Testis (tissue), 2 donors: ENCODE measurements at regions not wholly inside any gene's neighbourhood (a gene's known extent, or its start where the extent isn't known, plus 50 kb on each side); places are given as distances from the start of the nearest gene placed in this dataset.

Source experiments
- DNase-seq: peaks from one replicate; pipeline ENCODE4 v3.0.0-alpha.2; 2019
- H3K27ac ChIP-seq, 2 donors: fragments of 200-600 bp; sonication (generic); one replicate each; pipeline ENCODE4 v1.5.1; 2019
- H3K27me3 ChIP-seq: fragments of 200-600 bp; sonication (generic); one replicate; pipeline ENCODE4 v1.5.1; 2019
- H3K36me3 ChIP-seq: fragments of 200-600 bp; sonication (generic); one replicate; pipeline ENCODE4 v1.5.1; 2017; ENCODE audit warnings: low read depth; ENCODE audit errors: missing control alignments
- H3K4me1 ChIP-seq: fragments of 200-600 bp; sonication (generic); one replicate; pipeline ENCODE4 v1.5.1; 2019
- H3K4me3 ChIP-seq, 2 donors: fragments of 200-600 bp; sonication (generic); one replicate each; pipeline ENCODE4 v1.5.1; 2017 to 2019
- H3K9me3 ChIP-seq: fragments of 200-600 bp; sonication (generic); one replicate; pipeline ENCODE4 v1.5.1; 2017
- CTCF ChIP-seq, 3 experiments: fragments of 450-650 bp in 2 of 3; fragments of 200-600 bp in 1 of 3; sonication (generic) in 1 of 3; IDR thresholded peaks; one replicate each; pipeline ENCODE4 v1.5.1; 2016 to 2019; ENCODE audit warnings: antibody characterized with exemption in 3 of 3, mild to moderate bottlenecking in 2 of 3, moderate library complexity in 1 of 3
- POLR2A ChIP-seq: fragments of 450-650 bp; IDR thresholded peaks from one replicate; pipeline ENCODE4 v1.6.1; 2017; ENCODE audit warnings: antibody characterized with exemption, mild to moderate bottlenecking, moderate library complexity
- WGBS, 2 donors: methylation state at CpG; one replicate each; pipeline ENCODE4 v1.1.5; 2018; 5-methylcytosine and 5-hydroxymethylcytosine counted together
- intact Hi-C: fragments of 100-400 bp; cut with DNase I; formaldehyde crosslinking; loops from one replicate; pipeline ENCODE4 v1.15.1; 2023; ENCODE audit warnings: low total_unique reads

GRCh38 chr3:103644450-103644849, 1209.6 kb downstream of the ZPLD1 start:
- no peaks in the 10 kb centered on the region for H3K36me3 ChIP-seq
- no peaks in the 10 kb centered on the region for H3K27me3 ChIP-seq
- intact Hi-C loops: no loop called here
- no peak for DNase-seq
- TF ChIP-seq POLR2A (no peak), CTCF (IDR thresholded peaks at IDR 0.05) (no peak)
- no peaks in the 10 kb centered on the region for H3K4me1 ChIP-seq
- WGBS, 2 donors: 46 to 77% methylated on average over 2 of the region's 2 CpGs
- no peak overlapping the region for H3K4me3 ChIP-seq
- no peaks in the 10 kb centered on the region for H3K9me3 ChIP-seq
- H3K27ac ChIP-seq: no peak overlapping the region

DNA sequence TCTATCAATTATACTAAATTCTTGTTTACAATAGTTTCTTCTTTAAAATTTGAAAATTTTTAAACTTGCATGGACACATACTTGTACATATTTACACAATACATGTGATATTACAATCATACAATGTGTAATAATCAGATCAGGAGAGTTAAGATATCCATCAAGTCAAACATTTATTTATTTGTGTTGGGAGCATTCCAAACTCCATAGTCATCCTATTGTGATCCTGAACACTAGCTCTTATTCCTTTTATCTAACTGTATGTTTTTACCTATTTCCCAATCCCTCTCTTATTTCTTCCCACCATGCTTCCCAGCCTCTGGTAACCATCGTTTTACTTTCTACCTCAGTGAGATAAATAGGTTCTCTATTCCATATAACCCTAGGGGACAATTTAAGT, 1219.2 kb downstream of the ZPLD1 start:
- Histone ChIP-seq H3K27me3 (no peaks in the 10 kb centered on the region), H3K4me3 (no peak overlapping the region), H3K27ac (no peak overlapping the region), H3K9me3 (no peaks in the 10 kb centered on the region), H3K4me1 (no peaks in the 10 kb centered on the region), H3K36me3 (no peaks in the 10 kb centered on the region)
- no peak for DNase-seq
- WGBS, 2 donors: 79 to 80% methylated on average over 1 of the region's 1 CpG
- intact Hi-C loops: no loop called here
- TF ChIP-seq POLR2A (no peak), CTCF (IDR thresholded peaks at IDR 0.05) (no peak)

DNA sequence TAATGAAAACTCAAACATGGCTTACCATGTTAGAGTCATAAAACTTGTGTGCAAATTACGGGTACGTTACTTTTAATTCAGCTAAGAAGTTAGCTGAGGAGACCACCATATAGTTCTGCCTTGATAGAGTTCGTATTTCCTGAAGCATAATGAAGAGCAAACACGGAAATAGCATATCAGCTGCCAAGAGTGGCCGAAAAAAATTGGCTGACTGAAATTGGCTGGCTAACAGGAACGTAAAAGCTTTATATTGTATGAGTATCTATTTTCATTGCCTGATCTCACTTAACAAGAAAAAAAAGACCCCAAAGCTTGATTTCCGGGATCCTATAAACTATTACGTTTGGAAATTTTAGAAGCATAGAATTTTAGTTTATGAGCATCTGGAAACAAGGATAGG, 1222.9 kb downstream of the ZPLD1 start:
- H3K9me3 ChIP-seq: no peaks in the 10 kb centered on the region
- TF ChIP-seq POLR2A: no peak
- TF ChIP-seq CTCF (IDR thresholded peaks at IDR 0.05): no peak

GRCh38 chr3:103660810-103661209, 1226.0 kb downstream of the ZPLD1 start:
- Histone ChIP-seq H3K27ac (no peak overlapping the region), H3K4me1 (no peaks in the 10 kb centered on the region), H3K9me3 (no peaks in the 10 kb centered on the region), H3K27me3 (no peaks in the 10 kb centered on the region), H3K4me3 (no peak overlapping the region), H3K36me3 (no peaks in the 10 kb centered on the region)
- intact Hi-C loops: no loop called here
- TF ChIP-seq POLR2A: no peak
- TF ChIP-seq CTCF (IDR thresholded peaks at IDR 0.05): no peak
- DNase-seq: no peak
- WGBS, 2 donors: 93 to 96% methylated on average over 2 of the region's 2 CpGs

More for the DNA sequence above, 1222.9 kb downstream of the ZPLD1 start:
- DNase-seq: no peak
- H3K4me1 ChIP-seq: no peaks in the 10 kb centered on the region
- WGBS, 2 donors: 56 to 58% methylated on average over 8 of the region's 8 CpGs
- intact Hi-C loops: no loop called here
- H3K27ac ChIP-seq: no peak overlapping the region
- no peaks in the 10 kb centered on the region for H3K27me3 ChIP-seq
- H3K36me3 ChIP-seq: no peaks in the 10 kb centered on the region
- H3K4me3 ChIP-seq: no peak overlapping the region

- no peak for TF ChIP-seq POLR2A
- TF ChIP-seq CTCF (IDR thresholded peaks at IDR 0.05): no peak
- H3K27me3 ChIP-seq: no peaks in the 10 kb centered on the region
- DNase-seq: no peak
- no peaks in the 10 kb centered on the region for H3K36me3 ChIP-seq
- 94 to 100% methylated on average over 3 of the region's 3 CpGs for WGBS, 2 donors
- H3K9me3 ChIP-seq: no peaks in the 10 kb centered on the region
- H3K4me1 ChIP-seq: no peaks in the 10 kb centered on the region
- H3K4me3 ChIP-seq: no peak overlapping the region
- intact Hi-C loops: no loop called here
- H3K27ac ChIP-seq: no peak overlapping the region
Observed at GRCh38 chr3:103662591-103662990, 1227.8 kb downstream of the ZPLD1 start.
